DOHH2 (cell line): ENCODE measurements at regions not wholly inside any gene's neighbourhood (a gene's known extent, or its start where the extent isn't known, plus 50 kb on each side); places are given as distances from the start of the nearest gene placed in this dataset.

ENCODE experiments used
- CTCF ChIP-seq: fragments of 200-600 bp; sonication (generic); IDR thresholded peaks from one replicate; pipeline ENCODE4 v1.5.1; 2014; ENCODE audit warnings: antibody characterized with exemption, mild to moderate bottlenecking, low read depth, low read length; ENCODE audit not compliant: poor library complexity, severe bottlenecking
- EZH2phosphoT487 ChIP-seq: fragments of 200-600 bp; sonication (generic); IDR thresholded peaks from 2 replicates; pipeline ENCODE4 v1.6.1; 2017; ENCODE audit warnings: borderline replicate concordance, mild to moderate bottlenecking, antibody characterized with exemption, low read length, moderate library complexity, mixed read lengths

GRCh38 chr12:75690296-75690955 lies 179.0 kb upstream of the KRR1 start:
- no peak for TF ChIP-seq CTCF
- TF ChIP-seq EZH2phosphoT487: no peak
